Gastroesophageal sphincter (tissue), 3 donors: ENCODE measurements at regions not wholly inside any gene's neighbourhood (a gene's known extent, or its start where the extent isn't known, plus 50 kb on each side); places are given as distances from the start of the nearest gene placed in this dataset.

Experiments used
- POLR2A ChIP-seq, 2 donors: fragments of 450-650 bp; IDR thresholded peaks; one replicate each; pipeline ENCODE4 v1.6.1; 2017; ENCODE audit warnings: antibody characterized with exemption in 2 of 2, mild to moderate bottlenecking in 2 of 2, moderate library complexity in 1 of 2
- TF ChIP-seq, protein P1 (sequence below), 4 experiments: fragments of 200-600 bp in 2 of 4; fragments of 450-650 bp in 2 of 4; sonication (generic) in 1 of 4; IDR thresholded peaks; one replicate each; pipeline ENCODE4 v1.5.1; 2017 to 2019; ENCODE audit warnings: antibody characterized with exemption in 4 of 4, mild to moderate bottlenecking in 2 of 4, moderate library complexity in 2 of 4

DNA sequence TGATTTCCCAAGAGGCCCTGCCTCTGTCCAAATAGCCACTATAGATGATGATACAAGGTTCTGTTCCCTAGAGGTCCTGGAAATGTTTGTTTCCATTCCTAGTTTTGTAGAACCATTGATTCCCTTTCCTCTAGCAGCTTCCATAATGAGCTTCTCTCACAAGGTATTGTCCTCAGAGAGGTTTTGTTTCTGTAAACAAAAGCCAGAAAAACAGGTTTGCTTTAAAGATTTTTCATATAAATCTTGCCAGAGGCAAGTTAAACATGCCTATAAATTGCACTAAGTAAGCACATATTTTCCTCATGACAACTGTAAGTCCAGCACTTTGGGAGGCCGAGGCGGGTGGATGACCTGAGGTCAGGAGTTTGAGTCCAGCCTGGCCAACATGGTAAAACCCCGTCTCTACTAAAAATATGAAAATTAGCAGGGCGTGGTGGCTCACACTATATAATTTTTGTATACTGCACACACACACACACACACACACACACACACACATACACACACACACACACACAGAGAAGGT, 1787.7 kb downstream of the EFNA5 start:
- TF ChIP-seq POLR2A (IDR thresholded peaks at IDR 0.05), result no peak
- TF ChIP-seq, protein P1, sequence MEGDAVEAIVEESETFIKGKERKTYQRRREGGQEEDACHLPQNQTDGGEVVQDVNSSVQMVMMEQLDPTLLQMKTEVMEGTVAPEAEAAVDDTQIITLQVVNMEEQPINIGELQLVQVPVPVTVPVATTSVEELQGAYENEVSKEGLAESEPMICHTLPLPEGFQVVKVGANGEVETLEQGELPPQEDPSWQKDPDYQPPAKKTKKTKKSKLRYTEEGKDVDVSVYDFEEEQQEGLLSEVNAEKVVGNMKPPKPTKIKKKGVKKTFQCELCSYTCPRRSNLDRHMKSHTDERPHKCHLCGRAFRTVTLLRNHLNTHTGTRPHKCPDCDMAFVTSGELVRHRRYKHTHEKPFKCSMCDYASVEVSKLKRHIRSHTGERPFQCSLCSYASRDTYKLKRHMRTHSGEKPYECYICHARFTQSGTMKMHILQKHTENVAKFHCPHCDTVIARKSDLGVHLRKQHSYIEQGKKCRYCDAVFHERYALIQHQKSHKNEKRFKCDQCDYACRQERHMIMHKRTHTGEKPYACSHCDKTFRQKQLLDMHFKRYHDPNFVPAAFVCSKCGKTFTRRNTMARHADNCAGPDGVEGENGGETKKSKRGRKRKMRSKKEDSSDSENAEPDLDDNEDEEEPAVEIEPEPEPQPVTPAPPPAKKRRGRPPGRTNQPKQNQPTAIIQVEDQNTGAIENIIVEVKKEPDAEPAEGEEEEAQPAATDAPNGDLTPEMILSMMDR (IDR thresholded peaks at IDR 0.05), result no peak
